Amygdala (tissue), 56 donors: ENCODE measurements at regions not wholly inside any gene's neighbourhood (a gene's known extent, or its start where the extent isn't known, plus 50 kb on each side); places are given as distances from the start of the nearest gene placed in this dataset.

Experiments
- DNase-seq, 56 donors: peaks; one replicate each; lab custom pipeline; 2025; lab: John Stamatoyannopoulos, UW

- no peak for DNase-seq
Measured at GRCh38 chr14:56065621-56066290, 52.5 kb upstream of the PELI2 start.
